Smooth muscle cell (in vitro differentiated cells): ENCODE measurements at regions not wholly inside any gene's neighbourhood (a gene's known extent, or its start where the extent isn't known, plus 50 kb on each side); places are given as distances from the start of the nearest gene placed in this dataset.

Experiments
- DNase-seq: peaks from one replicate; lab custom pipeline; 2025; ENCODE audit not compliant: unreplicated experiment; lab: John Stamatoyannopoulos, UW
- H2AFZ ChIP-seq: fragments of 200-600 bp; sonication (generic); 2 replicates; pipeline ENCODE4 v1.6.0; 2016; ENCODE audit warnings: antibody characterized with exemption, low read depth, mild to moderate bottlenecking
- H3F3A ChIP-seq: fragments of 200-600 bp; sonication (generic); 2 replicates; pipeline ENCODE4 v1.6.0; 2017; ENCODE audit warnings: antibody characterized with exemption, low read depth
- H3K27ac ChIP-seq: fragments of 200-600 bp; sonication (generic); 2 replicates; pipeline ENCODE4 v1.5.1; 2016; ENCODE audit warnings: low read depth, mild to moderate bottlenecking
- H3K27me3 ChIP-seq: fragments of 200-600 bp; sonication (generic); 2 replicates; pipeline ENCODE4 v1.6.1; 2016; ENCODE audit warnings: low read depth, mild to moderate bottlenecking
- H3K36me3 ChIP-seq: fragments of 200-600 bp; sonication (generic); 2 replicates; pipeline ENCODE4 v1.5.1; 2016; ENCODE audit warnings: low read depth
- H3K4me1 ChIP-seq: fragments of 200-600 bp; sonication (generic); 2 replicates; pipeline ENCODE4 v1.5.1; 2016; ENCODE audit warnings: low read depth
- H3K4me2 ChIP-seq: fragments of 200-600 bp; sonication (generic); 2 replicates; pipeline ENCODE4 v1.6.0; 2016; ENCODE audit warnings: mild to moderate bottlenecking
- H3K4me3 ChIP-seq: fragments of 200-600 bp; sonication (generic); 2 replicates; pipeline ENCODE4 v1.5.1; 2016; ENCODE audit warnings: mild to moderate bottlenecking
- H3K79me2 ChIP-seq: fragments of 200-600 bp; sonication (generic); 2 replicates; pipeline ENCODE4 v1.6.0; 2016; ENCODE audit warnings: low read depth, mild to moderate bottlenecking
- H3K9ac ChIP-seq: fragments of 200-600 bp; sonication (generic); 2 replicates; pipeline ENCODE4 v1.6.0; 2016; ENCODE audit warnings: low read depth
- H3K9me3 ChIP-seq: fragments of 200-600 bp; sonication (generic); replicated peaks from 2 replicates; pipeline ENCODE4 v1.5.1; 2016; ENCODE audit warnings: low read depth
- H4K20me1 ChIP-seq: fragments of 200-600 bp; sonication (generic); 2 replicates; pipeline ENCODE4 v1.6.0; 2016; ENCODE audit warnings: low read depth
- WGBS: methylation state at CpG from one replicate; pipeline ENCODE4 v1.1.7; 2016; ENCODE audit warnings: low lambda C conversion rate; 5-methylcytosine and 5-hydroxymethylcytosine counted together
- TF ChIP-seq, protein P1 (sequence below): fragments of 200-600 bp; sonication (generic); IDR thresholded peaks from 2 replicates; pipeline ENCODE4 v1.5.1; 2017; ENCODE audit warnings: borderline replicate concordance, mild to moderate bottlenecking, antibody characterized with exemption; ENCODE audit not compliant: insufficient read depth, poor library complexity, severe bottlenecking

- Histone ChIP-seq H3K36me3 (no peaks in the 10 kb centered on the region), H3K4me2 (no peak overlapping the region), H3K4me1 (no peaks in the 10 kb centered on the region), H3K27ac (no peak overlapping the region), H2AFZ (no peak overlapping the region), H3K4me3 (no peak overlapping the region), H3F3A (no peaks in the 10 kb centered on the region), H3K9me3 (no peaks in the 10 kb centered on the region), H3K9ac (no peak overlapping the region), H4K20me1 (no peaks in the 10 kb centered on the region), H3K27me3 (peaks cover 13% of the 10 kb centered on the region), H3K79me2 (no peaks in the 10 kb centered on the region)
- TF ChIP-seq, protein P1, sequence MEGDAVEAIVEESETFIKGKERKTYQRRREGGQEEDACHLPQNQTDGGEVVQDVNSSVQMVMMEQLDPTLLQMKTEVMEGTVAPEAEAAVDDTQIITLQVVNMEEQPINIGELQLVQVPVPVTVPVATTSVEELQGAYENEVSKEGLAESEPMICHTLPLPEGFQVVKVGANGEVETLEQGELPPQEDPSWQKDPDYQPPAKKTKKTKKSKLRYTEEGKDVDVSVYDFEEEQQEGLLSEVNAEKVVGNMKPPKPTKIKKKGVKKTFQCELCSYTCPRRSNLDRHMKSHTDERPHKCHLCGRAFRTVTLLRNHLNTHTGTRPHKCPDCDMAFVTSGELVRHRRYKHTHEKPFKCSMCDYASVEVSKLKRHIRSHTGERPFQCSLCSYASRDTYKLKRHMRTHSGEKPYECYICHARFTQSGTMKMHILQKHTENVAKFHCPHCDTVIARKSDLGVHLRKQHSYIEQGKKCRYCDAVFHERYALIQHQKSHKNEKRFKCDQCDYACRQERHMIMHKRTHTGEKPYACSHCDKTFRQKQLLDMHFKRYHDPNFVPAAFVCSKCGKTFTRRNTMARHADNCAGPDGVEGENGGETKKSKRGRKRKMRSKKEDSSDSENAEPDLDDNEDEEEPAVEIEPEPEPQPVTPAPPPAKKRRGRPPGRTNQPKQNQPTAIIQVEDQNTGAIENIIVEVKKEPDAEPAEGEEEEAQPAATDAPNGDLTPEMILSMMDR = no peak
- 82% methylated on average over 2 of the region's 2 CpGs for WGBS
- DNase-seq = no peak
These were observed 88.7 kb upstream of the ATP8B1 start for GRCh38 chr18:57891707-57892391.

DNA sequence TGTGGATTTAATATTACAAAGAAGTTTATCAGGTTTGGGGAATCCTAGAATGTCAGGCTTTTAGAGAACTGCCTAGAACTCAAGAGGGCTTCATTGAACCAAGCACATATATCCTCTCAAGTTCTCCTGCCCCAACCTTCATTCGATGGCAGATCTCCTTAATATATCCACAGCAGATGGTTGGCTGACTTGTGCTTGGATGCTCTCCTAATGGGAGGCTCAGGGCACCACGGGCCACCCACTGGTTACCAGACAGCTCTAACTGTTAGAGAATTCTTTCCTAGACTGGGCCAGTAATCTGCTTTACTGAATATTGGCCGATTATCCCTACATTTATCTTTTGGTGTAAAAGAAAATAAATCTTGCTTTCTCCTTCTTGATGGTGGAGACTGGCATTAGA is 87.2 kb upstream of the ATP8B1 start:
- Histone ChIP-seq H2AFZ (no peak overlapping the region), H3K4me3 (no peak overlapping the region), H3K9ac (no peak overlapping the region), H3K79me2 (no peaks in the 10 kb centered on the region), H3F3A (no peaks in the 10 kb centered on the region), H4K20me1 (no peaks in the 10 kb centered on the region), H3K36me3 (no peaks in the 10 kb centered on the region), H3K9me3 (no peaks in the 10 kb centered on the region), H3K4me1 (no peaks in the 10 kb centered on the region), H3K27me3 (peaks cover 16% of the 10 kb centered on the region), H3K27ac (no peak overlapping the region), H3K4me2 (no peak overlapping the region)
- WGBS = 81% methylated on average over 3 of the region's 3 CpGs
- DNase-seq = no peak
- TF ChIP-seq, protein P1 = no peak

GRCh38 chr18:57889841-57890240 is 86.7 kb upstream of the ATP8B1 start:
- no peak overlapping the region for H3K4me2 ChIP-seq
- DNase-seq = no peak
- no peaks in the 10 kb centered on the region for H3K9me3 ChIP-seq
- H3K36me3 ChIP-seq = no peaks in the 10 kb centered on the region
- H3K9ac ChIP-seq = no peak overlapping the region
- no peak overlapping the region for H3K4me3 ChIP-seq
- no peaks in the 10 kb centered on the region for H3K79me2 ChIP-seq
- no peaks in the 10 kb centered on the region for H4K20me1 ChIP-seq
- peaks cover 16% of the 10 kb centered on the region for H3K27me3 ChIP-seq
- TF ChIP-seq, protein P1 = no peak
- H3F3A ChIP-seq = no peaks in the 10 kb centered on the region
- 90% methylated on average over 1 of the region's 1 CpG for WGBS
- no peaks in the 10 kb centered on the region for H3K4me1 ChIP-seq
- no peak overlapping the region for H2AFZ ChIP-seq
- no peak overlapping the region for H3K27ac ChIP-seq
